CD14-positive monocyte (primary cell): ENCODE measurements at regions not wholly inside any gene's neighbourhood (a gene's known extent, or its start where the extent isn't known, plus 50 kb on each side); places are given as distances from the start of the nearest gene placed in this dataset.

Experiments
- DNase-seq, 3 donors: peaks; one replicate each; pipeline ENCODE4 v3.0.0-alpha.2; 2011 to 2022
- H2AFZ ChIP-seq: 2 replicates; pipeline ENCODE4 v1.6.0; 2012; ENCODE audit warnings: mild to moderate bottlenecking, low read depth, low read length, inconsistent platforms; ENCODE audit not compliant: insufficient read depth, poor library complexity, severe bottlenecking
- H3K27ac ChIP-seq, 2 donors: 1 replicate in 1 of 2; 2 replicates in 1 of 2; pipeline ENCODE4 v1.5.1; 2012 to 2013; ENCODE audit warnings: low read length in 2 of 2, control low read depth in 1 of 2, inconsistent platforms in 1 of 2, low read depth in 1 of 2, mild to moderate bottlenecking in 1 of 2
- H3K27me3 ChIP-seq, 2 donors: one replicate each; pipeline versions ENCODE4 v1.6.0 to v1.6.1; 2011 to 2013; ENCODE audit warnings: low read length in 2 of 2; ENCODE audit not compliant: control insufficient read depth in 2 of 2, insufficient read depth in 2 of 2
- H3K36me3 ChIP-seq, 2 donors: replicated peaks in 1 of 2; 1 replicate in 1 of 2; 2 replicates in 1 of 2; pipeline versions ENCODE4 v1.5.1 to v1.6.1; 2012 to 2013; ENCODE audit warnings: low read length in 2 of 2, control low read depth in 1 of 2, inconsistent platforms in 1 of 2, mild to moderate bottlenecking in 1 of 2; ENCODE audit not compliant: insufficient read depth in 2 of 2, control insufficient read depth in 1 of 2
- H3K4me1 ChIP-seq, 2 donors: 1 replicate in 1 of 2; 2 replicates in 1 of 2; pipeline versions ENCODE4 v1.5.1 to v1.6.1; 2012 to 2013; ENCODE audit warnings: low read length in 2 of 2, control low read depth in 1 of 2, inconsistent platforms in 1 of 2, mild to moderate bottlenecking in 1 of 2, moderate library complexity in 1 of 2; ENCODE audit not compliant: insufficient read depth in 2 of 2, control insufficient read depth in 1 of 2
- H3K4me2 ChIP-seq: replicated peaks from 2 replicates; pipeline ENCODE3; 2012; ENCODE audit warnings: low read length, moderate library complexity, mild to moderate bottlenecking; ENCODE audit not compliant: poor library complexity, severe bottlenecking; ENCODE audit errors: extremely low read depth
- H3K4me3 ChIP-seq, 3 experiments: fragments of 200-600 bp in 1 of 3; sonication (generic) in 1 of 3; replicated peaks in 1 of 3; 1 replicate in 2 of 3; 2 replicates in 1 of 3; pipeline ENCODE4 v1.5.1; 2011 to 2013; ENCODE audit warnings: low read length in 3 of 3, mild to moderate bottlenecking in 3 of 3, control low read depth in 2 of 3, low read depth in 2 of 3, inconsistent platforms in 1 of 3, moderate library complexity in 1 of 3
- H3K79me2 ChIP-seq: 2 replicates; pipeline ENCODE4 v1.6.0; 2012; ENCODE audit warnings: mild to moderate bottlenecking, control low read depth, inconsistent platforms, low read length, moderate library complexity; ENCODE audit not compliant: insufficient read depth
- H3K9ac ChIP-seq: 2 replicates; pipeline ENCODE4 v1.6.0; 2017; ENCODE audit warnings: low read length, mild to moderate bottlenecking; ENCODE audit not compliant: insufficient read depth, poor library complexity, severe bottlenecking
- H3K9me3 ChIP-seq, 2 donors: replicated peaks in 1 of 2; 1 replicate in 1 of 2; 2 replicates in 1 of 2; pipeline versions ENCODE4 v1.5.1 to v1.6.1; 2012 to 2013; ENCODE audit warnings: low read length in 2 of 2, control low read depth in 1 of 2; ENCODE audit not compliant: control insufficient read depth in 1 of 2, insufficient read depth in 1 of 2
- H4K20me1 ChIP-seq: 2 replicates; pipeline ENCODE4 v1.6.0; 2012; ENCODE audit warnings: mild to moderate bottlenecking, low read length, control low read depth, moderate library complexity; ENCODE audit not compliant: insufficient read depth
- H3K27ac Mint-ChIP-seq, 7 donors: one replicate each; pipeline ENCODE4 v1.8.0; 2020; ENCODE audit warnings: mild to moderate bottlenecking in 7 of 7, mixed read lengths in 7 of 7, moderate library complexity in 6 of 7, inconsistent platforms in 2 of 7
- H3K27me3 Mint-ChIP-seq, 3 donors: one replicate each; pipeline ENCODE4 v1.8.0; 2021 to 2022; ENCODE audit warnings: low read depth in 3 of 3, mild to moderate bottlenecking in 3 of 3, mixed read lengths in 3 of 3, moderate library complexity in 3 of 3, inconsistent platforms in 1 of 3
- H3K36me3 Mint-ChIP-seq, 2 donors: one replicate each; pipeline ENCODE4 v1.8.0; 2020; ENCODE audit warnings: mixed read lengths in 2 of 2, inconsistent platforms in 1 of 2, mild to moderate bottlenecking in 1 of 2
- H3K4me1 Mint-ChIP-seq: one replicate; pipeline ENCODE4 v1.8.0; 2020; ENCODE audit warnings: mild to moderate bottlenecking, mixed read lengths
- H3K4me3 Mint-ChIP-seq, 2 donors: one replicate each; pipeline ENCODE4 v1.8.0; 2020; ENCODE audit warnings: mild to moderate bottlenecking in 2 of 2, mixed read lengths in 2 of 2, moderate library complexity in 1 of 2
- H3K9me3 Mint-ChIP-seq, 7 donors: one replicate each; pipeline ENCODE4 v1.8.0; 2020 to 2022; ENCODE audit warnings: mixed read lengths in 7 of 7, mild to moderate bottlenecking in 6 of 7, moderate library complexity in 6 of 7, inconsistent platforms in 2 of 7
- WGBS: methylation state at CpG from one replicate; pipeline ENCODE4 v1.1.5; 2013; ENCODE audit warnings: missing lambda C conversion rate; ENCODE audit not compliant: insufficient coverage; 5-methylcytosine and 5-hydroxymethylcytosine counted together
- intact Hi-C, 2 donors: fragments of 100-400 bp; cut with micrococcal nuclease; formaldehyde crosslinking; loops; one replicate each; pipeline versions ENCODE4 v1.15.0 to v1.15.1; 2023
- TF ChIP-seq, protein P1 (sequence below): fragments of 200-600 bp; IDR thresholded peaks from one replicate; pipeline ENCODE4 v1.8.0; 2022; ENCODE audit warnings: antibody characterized with exemption, mild to moderate bottlenecking

DNA sequence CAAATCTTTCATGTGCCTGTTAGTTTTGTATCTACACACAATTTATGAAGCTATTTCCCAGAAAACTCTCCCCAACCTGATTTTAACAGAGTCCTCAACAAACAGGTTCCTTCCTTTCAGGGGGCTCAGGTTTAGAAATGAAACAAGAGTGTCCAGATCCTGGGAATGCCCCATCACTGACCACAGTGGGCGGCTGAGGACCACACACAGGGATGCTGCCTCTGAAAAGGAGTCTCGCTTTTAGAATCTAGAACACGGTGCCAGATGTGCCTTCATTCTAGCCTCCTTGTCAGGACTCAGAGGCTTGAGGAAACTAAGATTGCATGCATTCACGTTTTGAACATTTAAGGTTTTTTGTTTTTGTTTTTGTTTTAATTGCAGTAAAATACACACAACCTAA is 115.0 kb downstream of the FOXB1 start:
- H3K4me3 ChIP-seq = no peak overlapping the region
- no peaks in the 10 kb centered on the region for H3K36me3 ChIP-seq
- intact Hi-C loops = no loop called here
- Mint-ChIP-seq H3K4me3 (no peak overlapping the region), H3K27me3 (peaks cover 1 to 8% (median 4%) of the 10 kb centered on the region in 3 donors), H3K4me1 (no peaks in the 10 kb centered on the region), H3K36me3 (no peaks in the 10 kb centered on the region), H3K9me3 (no peaks in the 10 kb centered on the region), H3K27ac (no peak overlapping the region)
- TF ChIP-seq, protein P1, sequence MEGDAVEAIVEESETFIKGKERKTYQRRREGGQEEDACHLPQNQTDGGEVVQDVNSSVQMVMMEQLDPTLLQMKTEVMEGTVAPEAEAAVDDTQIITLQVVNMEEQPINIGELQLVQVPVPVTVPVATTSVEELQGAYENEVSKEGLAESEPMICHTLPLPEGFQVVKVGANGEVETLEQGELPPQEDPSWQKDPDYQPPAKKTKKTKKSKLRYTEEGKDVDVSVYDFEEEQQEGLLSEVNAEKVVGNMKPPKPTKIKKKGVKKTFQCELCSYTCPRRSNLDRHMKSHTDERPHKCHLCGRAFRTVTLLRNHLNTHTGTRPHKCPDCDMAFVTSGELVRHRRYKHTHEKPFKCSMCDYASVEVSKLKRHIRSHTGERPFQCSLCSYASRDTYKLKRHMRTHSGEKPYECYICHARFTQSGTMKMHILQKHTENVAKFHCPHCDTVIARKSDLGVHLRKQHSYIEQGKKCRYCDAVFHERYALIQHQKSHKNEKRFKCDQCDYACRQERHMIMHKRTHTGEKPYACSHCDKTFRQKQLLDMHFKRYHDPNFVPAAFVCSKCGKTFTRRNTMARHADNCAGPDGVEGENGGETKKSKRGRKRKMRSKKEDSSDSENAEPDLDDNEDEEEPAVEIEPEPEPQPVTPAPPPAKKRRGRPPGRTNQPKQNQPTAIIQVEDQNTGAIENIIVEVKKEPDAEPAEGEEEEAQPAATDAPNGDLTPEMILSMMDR = no peak
- no peak overlapping the region for H3K4me2 ChIP-seq
- WGBS = 96% methylated on average over 3 of the region's 4 CpGs
- no peaks in the 10 kb centered on the region for H3K9me3 ChIP-seq
- no peaks in the 10 kb centered on the region for H4K20me1 ChIP-seq
- no peak overlapping the region for H2AFZ ChIP-seq
- H3K27me3 ChIP-seq = no peaks in the 10 kb centered on the region
- H3K4me1 ChIP-seq = no peaks in the 10 kb centered on the region
- H3K27ac ChIP-seq = no peak overlapping the region
- DNase-seq = no peak
- no peak overlapping the region for H3K9ac ChIP-seq
- H3K79me2 ChIP-seq = no peaks in the 10 kb centered on the region

DNA sequence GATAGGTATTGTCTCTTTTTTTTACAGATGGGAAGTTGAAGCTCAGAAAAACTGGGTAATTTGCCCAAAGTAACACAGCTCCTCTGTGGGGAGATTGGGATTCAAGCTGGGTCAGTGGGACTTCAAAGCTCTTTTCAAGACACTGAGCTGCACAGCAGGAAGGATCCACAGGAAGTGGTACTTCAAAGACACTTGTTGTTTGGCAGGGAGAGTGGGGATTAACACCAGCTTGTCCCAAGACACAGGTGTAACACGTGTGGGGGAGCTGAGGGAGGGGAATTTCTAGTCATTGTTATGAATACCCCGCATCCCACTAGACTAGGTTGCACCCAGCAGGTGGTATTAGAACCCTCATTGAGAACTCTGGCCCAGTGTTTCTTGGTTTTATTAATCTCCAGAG is 116.0 kb downstream of the FOXB1 start:
- H3K79me2 ChIP-seq = no peaks in the 10 kb centered on the region
- H4K20me1 ChIP-seq = no peaks in the 10 kb centered on the region
- no peak overlapping the region for H3K9ac ChIP-seq
- no peak overlapping the region for H3K4me2 ChIP-seq
- WGBS = no CpG with 5 or more reads among the region's 2 CpGs
- no peaks in the 10 kb centered on the region for H3K27me3 ChIP-seq
- no peak overlapping the region for H3K4me3 Mint-ChIP-seq
- H3K9me3 Mint-ChIP-seq = no peaks in the 10 kb centered on the region
- intact Hi-C loops = no loop called here
- H3K36me3 ChIP-seq = no peaks in the 10 kb centered on the region
- peaks cover 1 to 6% (median 4%) of the 10 kb centered on the region in 3 donors for H3K27me3 Mint-ChIP-seq
- H3K4me3 ChIP-seq = no peak overlapping the region
- H3K4me1 ChIP-seq = no peaks in the 10 kb centered on the region
- no peak overlapping the region for H3K27ac ChIP-seq
- TF ChIP-seq, protein P1 = no peak
- no peak for DNase-seq
- no peak overlapping the region for H2AFZ ChIP-seq
- no peaks in the 10 kb centered on the region for H3K36me3 Mint-ChIP-seq
- no peaks in the 10 kb centered on the region for H3K9me3 ChIP-seq
- no peak overlapping the region for H3K27ac Mint-ChIP-seq
- no peaks in the 10 kb centered on the region for H3K4me1 Mint-ChIP-seq
